ENCODE measurements at regions not wholly inside any gene's neighbourhood (a gene's known extent, or its start where the extent isn't known, plus 50 kb on each side); places are given as distances from the start of the nearest gene placed in this dataset.

- no peak for TF ChIP-seq GATA3 (IDR thresholded peaks at IDR 0.05; ENCODE audit: low read depth, low read length)
- no peak for TF ChIP-seq GATA2 (IDR thresholded peaks at IDR 0.05; ENCODE audit: low read depth, low read length)
These were observed 397.6 kb downstream of the NUAK1 start for GRCh38 chr12:105740970-105741725.

All from SH-SY5Y (cell line).